Subcutaneous abdominal adipose tissue (tissue), 5 donors: ENCODE measurements at regions not wholly inside any gene's neighbourhood (a gene's known extent, or its start where the extent isn't known, plus 50 kb on each side); places are given as distances from the start of the nearest gene placed in this dataset.

Experiments
- H3K27ac ChIP-seq: one replicate; pipeline ENCODE4 v1.7.0; 2013; ENCODE audit warnings: low read depth, mild to moderate bottlenecking, inconsistent platforms, low read length, moderate library complexity
- H3K27me3 ChIP-seq, 5 donors: one replicate each; pipeline ENCODE4 v1.7.0; 2013; ENCODE audit warnings: low read length in 5 of 5, inconsistent platforms in 1 of 5; ENCODE audit not compliant: control insufficient read depth in 5 of 5, insufficient read depth in 4 of 5
- H3K36me3 ChIP-seq, 5 donors: one replicate each; pipeline ENCODE4 v1.7.0; 2013; ENCODE audit warnings: low read length in 5 of 5; ENCODE audit not compliant: control insufficient read depth in 5 of 5, insufficient read depth in 5 of 5
- H3K4me1 ChIP-seq, 5 donors: one replicate each; pipeline ENCODE4 v1.7.0; 2013; ENCODE audit warnings: low read length in 5 of 5, mild to moderate bottlenecking in 3 of 5, moderate library complexity in 1 of 5; ENCODE audit not compliant: control insufficient read depth in 5 of 5, insufficient read depth in 5 of 5
- H3K4me3 ChIP-seq, 5 donors: one replicate each; pipeline ENCODE4 v1.7.0; 2013; ENCODE audit warnings: low read length in 5 of 5, low read depth in 1 of 5
- H3K9ac ChIP-seq, 5 donors: one replicate each; pipeline ENCODE4 v1.7.0; 2013; ENCODE audit warnings: low read length in 5 of 5, mild to moderate bottlenecking in 4 of 5, moderate library complexity in 3 of 5
- H3K9me3 ChIP-seq, 5 donors: one replicate each; pipeline ENCODE4 v1.7.0; 2013; ENCODE audit warnings: low read length in 5 of 5; ENCODE audit not compliant: control insufficient read depth in 5 of 5
- donor health status: healthy.
- donor health status: healthy.
- donor health status: healthy.
- donor health status: healthy.
- donor health status: healthy.

- Histone ChIP-seq H3K9ac (no peak overlapping the region), H3K27ac (no peak overlapping the region), H3K9me3 (no peaks in the 10 kb centered on the region), H3K27me3 (no peaks in the 10 kb centered on the region), H3K4me1 (no peaks in the 10 kb centered on the region), H3K36me3 (no peaks in the 10 kb centered on the region), H3K4me3 (no peak overlapping the region)
Measured at GRCh38 chr5:153439130-153439529, 51.3 kb upstream of the GRIA1 start.
